Natural killer cell treated with Interleukin-12 subunit alpha and Interleukin-12 subunit beta and Interleukin-15 and Interleukin-18, amount 100 ng/mL, for 72 hours (primary cell): ENCODE measurements at regions not wholly inside any gene's neighbourhood (a gene's known extent, or its start where the extent isn't known, plus 50 kb on each side); places are given as distances from the start of the nearest gene placed in this dataset.
"Not testable (repeated sequence)": the region's sequence is repeated elsewhere in the genome, so short reads cannot be mapped to it uniquely, and the experiment has no call there.

Source experiments
- ATAC-seq, 2 donors: fragments of 150-1000 bp; cut with Tn5 transposase in 1 of 2; sonication (Bioruptor Pico), chemical (Tn5 transposase) in 1 of 2; 2 replicates each; pipeline ENCODE4 v1.10.0; 2021
- DNase-seq: peaks from one replicate; pipeline ENCODE4 v3.0.0; 2022; ENCODE audit warnings: low spot score
- H3K27ac Mint-ChIP-seq, 2 donors: 1 replicate in 1 of 2; 2 replicates in 1 of 2; pipeline ENCODE4 v1.8.0; 2022; ENCODE audit warnings: mixed read lengths in 2 of 2, mild to moderate bottlenecking in 1 of 2, moderate library complexity in 1 of 2
- H3K27me3 Mint-ChIP-seq, 2 donors: 1 replicate in 1 of 2; 2 replicates in 1 of 2; pipeline ENCODE4 v1.8.0; 2022; ENCODE audit warnings: mixed read lengths in 2 of 2
- H3K36me3 Mint-ChIP-seq: one replicate; pipeline ENCODE4 v1.8.0; 2022; ENCODE audit warnings: mixed read lengths
- H3K4me1 Mint-ChIP-seq, 2 donors: 1 replicate in 1 of 2; 2 replicates in 1 of 2; pipeline ENCODE4 v1.8.0; 2022; ENCODE audit warnings: low read depth in 2 of 2, mixed read lengths in 2 of 2, mild to moderate bottlenecking in 1 of 2
- H3K4me3 Mint-ChIP-seq: one replicate; pipeline ENCODE4 v1.8.0; 2022; ENCODE audit warnings: mixed read lengths
- H3K9me3 Mint-ChIP-seq: 2 replicates; pipeline ENCODE4 v1.8.0; 2022; ENCODE audit warnings: mixed read lengths

DNA sequence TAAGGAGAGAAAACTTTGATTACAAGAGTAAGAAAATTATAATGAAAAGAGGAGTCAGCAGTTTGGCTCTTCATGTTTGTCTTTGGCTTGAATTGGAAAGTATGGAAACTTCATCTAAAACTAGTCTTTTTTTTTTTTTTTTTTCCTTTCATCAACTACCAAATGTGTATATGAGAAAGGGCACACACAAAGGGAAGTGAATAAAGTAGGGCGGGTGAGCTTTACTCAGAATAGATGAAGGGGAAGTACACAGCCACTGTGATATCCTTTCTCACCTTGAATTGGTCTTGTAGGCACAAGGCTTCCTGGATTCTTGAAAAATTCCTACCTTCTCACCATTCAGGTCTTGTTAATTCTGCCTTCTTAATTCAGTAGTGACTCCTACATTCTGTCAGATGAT lies 652.3 kb upstream of the KCNMB2 start:
- no peaks in the 10 kb centered on the region for H3K36me3 Mint-ChIP-seq
- no peak overlapping the region for H3K27ac Mint-ChIP-seq
- no peak for ATAC-seq

DNA sequence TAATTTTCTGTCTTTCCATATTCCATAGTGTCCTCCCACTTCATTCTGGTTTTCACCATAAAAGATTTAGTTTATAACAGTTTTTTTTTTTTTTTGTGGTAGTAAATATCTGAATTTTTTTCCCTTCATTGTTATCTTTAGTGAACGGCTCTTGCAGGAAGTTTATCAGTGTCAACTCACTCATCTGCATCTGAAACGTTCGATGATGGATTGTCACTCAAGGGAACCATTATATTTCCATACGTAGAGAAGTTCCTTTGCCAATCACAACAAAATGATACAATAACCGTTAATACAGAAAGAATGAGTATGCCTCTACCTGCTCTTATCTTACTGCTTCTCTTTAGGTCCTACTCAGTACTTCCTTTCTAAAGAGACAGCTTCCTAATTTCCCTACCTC lies 651.2 kb upstream of the KCNMB2 start:
- no peak for ATAC-seq
- no peak for DNase-seq
- H3K9me3 Mint-ChIP-seq: no peaks in the 10 kb centered on the region

More for the DNA sequence above, 652.3 kb upstream of the KCNMB2 start:
- no peaks in the 10 kb centered on the region for H3K4me1 Mint-ChIP-seq
- no peaks in the 10 kb centered on the region for H3K9me3 Mint-ChIP-seq
- peaks cover 0 to 6% of the 10 kb centered on the region in 2 donors for H3K27me3 Mint-ChIP-seq
- no peak for DNase-seq
- H3K4me3 Mint-ChIP-seq: no peak overlapping the region

DNA sequence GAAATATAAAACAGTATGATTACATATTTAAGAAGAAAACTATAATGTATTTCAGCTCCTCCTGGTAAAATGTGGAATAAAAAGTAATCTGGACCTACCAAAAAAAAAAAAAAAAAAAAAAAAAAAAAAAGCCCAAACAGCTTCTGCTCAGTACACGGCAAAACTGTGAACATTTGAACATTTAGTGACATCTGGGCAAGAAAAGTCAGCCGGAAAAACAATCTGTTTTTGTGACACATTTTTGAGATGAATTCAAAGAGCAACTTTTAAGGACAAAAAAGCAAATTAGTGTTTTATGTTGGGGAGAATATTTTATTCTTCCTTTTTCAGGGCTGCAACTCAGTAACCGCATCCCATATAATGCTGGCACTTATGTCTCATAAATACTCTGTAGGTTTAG lies 649.7 kb upstream of the KCNMB2 start:
- no peak overlapping the region for H3K4me3 Mint-ChIP-seq
- no peaks in the 10 kb centered on the region for H3K4me1 Mint-ChIP-seq
- peaks cover 0 to 6% of the 10 kb centered on the region in 2 donors for H3K27me3 Mint-ChIP-seq
- ATAC-seq: no peak
- H3K36me3 Mint-ChIP-seq: no peaks in the 10 kb centered on the region
- H3K27ac Mint-ChIP-seq: no peak overlapping the region
- DNase-seq: no peak
- no peaks in the 10 kb centered on the region for H3K9me3 Mint-ChIP-seq

More for the DNA sequence above, 651.2 kb upstream of the KCNMB2 start:
- H3K4me3 Mint-ChIP-seq: no peak overlapping the region
- no peaks in the 10 kb centered on the region for H3K36me3 Mint-ChIP-seq
- H3K27ac Mint-ChIP-seq: no peak overlapping the region
- H3K4me1 Mint-ChIP-seq: no peaks in the 10 kb centered on the region
- H3K27me3 Mint-ChIP-seq: peaks cover 0 to 6% of the 10 kb centered on the region in 2 donors

DNA sequence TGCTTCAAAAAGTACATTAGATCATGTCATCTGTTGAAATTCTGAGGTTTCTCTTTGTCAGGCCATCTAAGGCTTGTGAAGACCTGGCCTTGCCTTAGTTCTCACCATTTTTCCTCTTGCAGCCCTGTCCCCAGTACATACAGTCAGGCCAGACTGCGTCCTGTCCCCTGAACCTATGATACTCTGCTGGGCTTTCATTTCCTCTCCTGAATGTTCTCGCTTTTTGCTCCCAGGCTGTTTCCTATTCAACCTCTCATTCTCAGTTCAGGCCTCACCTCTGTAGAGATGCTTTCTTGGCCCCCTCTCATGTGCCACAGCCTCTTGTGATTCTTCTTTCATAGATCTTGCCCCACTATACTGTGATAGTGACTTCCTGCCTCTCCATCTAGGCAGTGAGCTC lies 648.8 kb upstream of the KCNMB2 start:
- H3K4me3 Mint-ChIP-seq: no peak overlapping the region
- no peak overlapping the region for H3K27ac Mint-ChIP-seq
- H3K36me3 Mint-ChIP-seq: no peaks in the 10 kb centered on the region
- H3K9me3 Mint-ChIP-seq: no peaks in the 10 kb centered on the region
- no peaks in the 10 kb centered on the region for H3K4me1 Mint-ChIP-seq
- ATAC-seq: no peak
- no peak for DNase-seq
- peaks cover 0 to 6% of the 10 kb centered on the region in 2 donors for H3K27me3 Mint-ChIP-seq

DNA sequence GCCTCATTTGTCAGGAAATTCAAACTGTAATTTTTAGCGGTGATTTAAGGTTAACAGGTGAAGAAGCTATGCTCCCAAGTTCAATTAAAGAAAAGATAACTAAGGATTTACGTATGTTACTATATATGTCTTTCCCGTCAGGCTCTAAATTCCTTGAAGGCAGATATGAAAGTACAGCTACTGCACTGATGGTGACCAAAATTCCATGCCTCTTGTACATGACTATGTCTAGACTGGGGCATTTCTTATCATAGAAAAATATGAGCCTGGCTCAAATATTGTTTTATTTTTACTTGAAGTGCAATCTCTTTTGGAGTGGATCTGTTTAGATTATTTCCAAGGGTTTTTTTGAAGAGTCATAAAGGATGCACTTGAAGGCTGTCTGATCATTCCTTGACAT lies 647.1 kb upstream of the KCNMB2 start:
- H3K27me3 Mint-ChIP-seq: peaks cover 0 to 3% of the 10 kb centered on the region in 2 donors
- H3K27ac Mint-ChIP-seq: no peak overlapping the region
- H3K36me3 Mint-ChIP-seq: no peaks in the 10 kb centered on the region
- no peaks in the 10 kb centered on the region for H3K4me1 Mint-ChIP-seq
- DNase-seq (no peak), ATAC-seq (no peak)
- H3K4me3 Mint-ChIP-seq: no peak overlapping the region
- no peaks in the 10 kb centered on the region for H3K9me3 Mint-ChIP-seq

DNA sequence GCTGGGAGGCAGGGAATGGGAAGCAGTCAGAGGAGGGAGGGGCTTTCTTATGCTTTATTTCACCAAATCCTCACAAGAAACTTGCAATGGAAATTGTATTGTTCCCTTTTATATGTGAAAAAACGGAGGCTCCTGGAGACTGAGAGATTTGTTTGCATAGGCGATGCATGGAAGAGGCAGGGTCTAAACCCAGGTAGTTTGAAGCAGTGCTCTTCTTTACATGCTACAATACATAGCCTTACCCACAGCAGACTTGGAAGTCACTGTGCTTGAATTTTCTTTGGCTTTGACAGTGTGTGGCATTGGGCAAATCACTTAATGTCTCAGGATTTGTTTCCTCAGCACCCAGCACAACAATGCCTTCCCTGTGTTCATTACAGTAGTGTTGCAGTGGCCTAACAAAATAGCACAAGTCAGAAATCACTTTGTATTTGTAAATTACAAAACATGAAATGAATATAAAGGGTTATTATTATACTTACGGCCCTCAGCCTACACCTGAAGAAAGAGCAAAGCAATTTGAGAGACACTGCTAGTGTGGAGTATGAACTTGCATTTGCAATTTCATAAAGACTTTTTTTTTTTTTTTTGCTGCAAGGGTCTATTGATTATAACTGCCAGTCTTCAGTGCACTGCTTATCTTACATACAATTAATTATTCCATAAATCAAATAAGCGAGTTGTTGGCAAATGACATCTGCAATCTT lies 646.4 kb upstream of the KCNMB2 start:
- H3K4me3 Mint-ChIP-seq: no peak overlapping the region
- no peaks in the 10 kb centered on the region for H3K9me3 Mint-ChIP-seq
- no peaks in the 10 kb centered on the region for H3K4me1 Mint-ChIP-seq
- no peak overlapping the region for H3K27ac Mint-ChIP-seq
- H3K27me3 Mint-ChIP-seq: peaks cover 0 to 3% of the 10 kb centered on the region in 2 donors
- no peaks in the 10 kb centered on the region for H3K36me3 Mint-ChIP-seq
- ATAC-seq (no peak), DNase-seq (no peak)

DNA sequence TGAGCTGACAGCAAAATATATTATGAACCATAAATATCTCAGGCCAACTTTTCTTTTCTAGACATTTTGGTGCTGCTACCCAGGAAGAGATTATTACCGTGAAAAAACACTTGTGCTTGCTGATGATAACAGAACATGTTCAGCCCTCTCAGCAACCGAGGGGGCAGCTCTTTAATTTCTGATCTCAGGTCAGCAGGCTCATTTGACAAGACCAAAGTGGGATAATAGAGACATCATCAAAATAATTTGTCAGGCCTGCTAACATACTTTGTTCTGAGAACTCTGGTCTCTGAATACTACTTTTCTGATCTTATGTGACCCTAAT lies 645.9 kb upstream of the KCNMB2 start:
- H3K4me3 Mint-ChIP-seq: no peak overlapping the region
- no peaks in the 10 kb centered on the region for H3K9me3 Mint-ChIP-seq
- H3K27ac Mint-ChIP-seq: no peak overlapping the region
- no peak for ATAC-seq
- H3K27me3 Mint-ChIP-seq: peaks cover 0 to 2% of the 10 kb centered on the region in 2 donors
- no peak for DNase-seq
- H3K36me3 Mint-ChIP-seq: no peaks in the 10 kb centered on the region
- H3K4me1 Mint-ChIP-seq: no peaks in the 10 kb centered on the region

DNA sequence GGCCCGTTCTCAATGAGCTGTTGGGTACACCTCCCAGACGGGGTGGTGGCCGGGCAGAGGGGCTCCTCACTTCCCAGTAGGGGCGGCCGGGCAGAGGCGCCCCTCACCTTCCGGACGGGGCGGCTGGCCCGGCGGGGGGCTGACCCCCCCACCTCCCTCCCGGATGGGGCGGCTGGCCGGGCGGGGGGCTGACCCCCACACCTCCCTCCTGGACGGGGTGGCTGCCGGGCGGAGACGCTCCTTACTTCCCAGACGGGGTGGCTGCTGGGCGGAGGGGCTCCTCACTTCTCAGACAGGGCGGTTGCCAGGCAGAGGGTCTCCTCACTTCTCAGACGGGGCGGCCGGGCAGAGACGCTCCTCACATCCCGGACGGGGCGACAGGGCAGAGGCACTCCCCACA lies 644.7 kb upstream of the KCNMB2 start:
- DNase-seq, H3K4me1 Mint-ChIP-seq, ATAC-seq, H3K36me3 Mint-ChIP-seq, H3K27ac Mint-ChIP-seq, H3K9me3 Mint-ChIP-seq, H3K4me3 Mint-ChIP-seq, H3K27me3 Mint-ChIP-seq: not testable (repeated sequence)

DNA sequence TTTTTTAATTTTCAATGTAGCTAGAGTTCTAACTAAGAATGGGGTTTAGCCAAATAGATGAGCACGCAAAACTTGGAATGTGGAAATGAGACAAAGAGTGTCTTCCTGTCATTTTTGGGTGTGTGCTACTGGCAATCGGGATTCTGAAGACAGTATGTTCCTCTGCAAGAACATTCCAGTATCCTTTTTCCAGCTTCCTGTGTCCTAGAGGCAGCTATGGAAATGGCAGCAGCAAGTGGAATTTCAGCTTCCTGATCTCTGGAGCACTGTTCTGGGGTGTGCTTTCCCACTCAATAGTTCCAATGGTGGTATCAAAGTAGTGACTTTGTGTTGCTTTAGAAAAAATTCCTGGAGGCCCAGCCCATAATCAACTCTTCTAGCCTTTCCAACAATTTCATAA lies 642.9 kb upstream of the KCNMB2 start:
- DNase-seq (no peak), ATAC-seq (no peak)
- no peak overlapping the region for H3K27ac Mint-ChIP-seq
- H3K4me3 Mint-ChIP-seq: no peak overlapping the region
- H3K36me3 Mint-ChIP-seq: peaks cover 6% of the 10 kb centered on the region
- no peaks in the 10 kb centered on the region for H3K4me1 Mint-ChIP-seq
- H3K27me3 Mint-ChIP-seq: no peaks in the 10 kb centered on the region
- no peaks in the 10 kb centered on the region for H3K9me3 Mint-ChIP-seq

DNA sequence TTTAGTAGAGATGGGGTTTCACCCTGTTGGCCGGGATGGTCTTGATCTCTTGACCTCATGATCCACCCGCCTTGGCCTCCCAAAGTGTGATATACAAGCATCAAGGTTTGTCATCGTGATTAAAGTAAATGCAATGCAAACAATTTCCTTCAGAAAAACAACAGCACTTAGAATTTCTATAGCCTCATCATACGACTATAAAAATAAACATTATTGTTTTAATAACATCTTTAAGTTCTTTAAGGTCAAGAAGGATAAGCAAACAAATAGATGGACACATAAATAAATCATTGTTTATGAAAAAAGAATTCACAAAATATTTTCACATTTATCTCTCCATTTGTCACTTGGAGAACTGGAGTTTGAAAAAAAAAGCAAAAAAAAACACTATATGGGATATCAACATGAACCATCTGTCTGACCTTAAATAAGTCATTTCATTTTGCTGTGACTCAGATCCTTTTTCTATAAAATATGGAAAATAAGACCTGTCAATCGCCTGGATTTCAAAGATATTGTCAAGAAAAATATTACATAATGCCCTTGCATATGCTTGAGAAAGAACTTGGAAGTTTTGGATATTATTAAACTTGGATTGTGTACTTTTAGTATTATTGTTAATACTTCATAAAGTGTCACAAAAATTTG lies 642.0 kb upstream of the KCNMB2 start:
- H3K9me3 Mint-ChIP-seq: no peaks in the 10 kb centered on the region
- no peaks in the 10 kb centered on the region for H3K4me1 Mint-ChIP-seq

DNA sequence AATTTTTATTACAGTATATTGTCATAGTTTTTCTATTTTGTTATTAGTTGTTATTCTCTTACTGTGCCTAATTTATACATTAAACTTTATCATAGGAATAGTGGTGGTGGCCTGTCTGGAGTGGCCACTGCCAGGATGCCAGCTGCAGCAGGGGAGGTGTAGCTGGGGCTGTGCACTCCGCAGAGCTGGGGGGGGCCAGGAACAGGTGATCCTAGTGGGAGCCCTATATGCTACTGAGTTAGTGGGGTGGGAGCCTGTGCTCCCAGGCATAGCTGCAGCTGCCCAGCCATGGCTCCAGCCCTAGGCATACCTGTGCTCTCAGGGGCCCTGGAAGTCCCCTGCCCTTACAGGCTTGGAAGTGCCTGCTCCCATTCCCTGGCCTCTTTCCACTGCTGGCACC lies 638.1 kb upstream of the KCNMB2 start:
- Mint-ChIP-seq H3K36me3 (peaks cover 12% of the 10 kb centered on the region), H3K27me3 (no peaks in the 10 kb centered on the region), H3K4me1 (no peaks in the 10 kb centered on the region), H3K4me3 (no peak overlapping the region), H3K27ac (no peak overlapping the region), H3K9me3 (peaks cover 3% of the 10 kb centered on the region)
- ATAC-seq (peak; percentile 31 to 45), DNase-seq (no peak)

More for the DNA sequence above, 642.0 kb upstream of the KCNMB2 start:
- ATAC-seq (no peak), DNase-seq (no peak)
- Mint-ChIP-seq H3K4me3 (no peak overlapping the region), H3K27me3 (no peaks in the 10 kb centered on the region), H3K36me3 (peaks cover 6% of the 10 kb centered on the region), H3K27ac (no peak overlapping the region)

DNA sequence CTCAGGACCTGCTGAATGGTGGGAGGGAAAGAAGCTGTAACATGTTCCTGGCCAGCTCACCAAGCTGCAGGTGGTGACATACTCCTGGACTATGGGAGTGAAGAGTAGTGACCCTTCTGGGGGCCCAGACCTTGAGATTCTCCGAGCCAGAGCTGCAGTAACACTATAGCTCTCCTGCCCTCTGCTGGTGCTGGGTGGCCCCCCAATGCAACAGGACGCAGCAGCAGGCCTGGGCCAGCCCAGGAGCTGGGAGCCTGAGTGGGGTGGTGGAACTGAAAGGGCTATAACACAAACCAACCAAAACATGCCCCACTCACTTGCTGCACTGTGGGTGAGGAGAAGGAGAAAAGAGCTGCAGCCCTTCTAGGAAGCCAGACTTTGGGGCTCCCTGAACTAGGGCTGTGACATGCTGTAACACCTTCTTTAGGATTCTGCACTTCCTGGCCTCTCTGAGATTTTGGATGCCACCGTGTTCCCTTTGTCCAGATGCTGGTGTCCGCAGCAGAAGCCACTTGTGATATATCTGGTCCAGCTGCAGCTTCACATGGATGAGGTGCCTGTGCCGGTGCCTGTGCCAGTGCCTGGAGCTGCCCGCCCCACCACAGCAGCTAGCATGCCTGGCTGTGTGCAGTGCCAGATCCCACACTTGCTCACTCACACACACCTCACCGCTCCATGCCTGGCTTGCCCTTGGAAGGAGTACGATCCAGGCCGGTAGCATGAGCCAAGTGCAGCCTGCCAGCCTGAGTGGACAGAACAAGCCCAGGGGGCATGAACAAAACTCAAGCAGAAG lies 636.8 kb upstream of the KCNMB2 start:
- no peak for ATAC-seq
- DNase-seq: no peak
- Mint-ChIP-seq H3K27ac (no peak overlapping the region), H3K4me1 (no peaks in the 10 kb centered on the region), H3K9me3 (peaks cover 3% of the 10 kb centered on the region), H3K27me3 (no peaks in the 10 kb centered on the region), H3K36me3 (peaks cover 12% of the 10 kb centered on the region), H3K4me3 (no peak overlapping the region)

DNA sequence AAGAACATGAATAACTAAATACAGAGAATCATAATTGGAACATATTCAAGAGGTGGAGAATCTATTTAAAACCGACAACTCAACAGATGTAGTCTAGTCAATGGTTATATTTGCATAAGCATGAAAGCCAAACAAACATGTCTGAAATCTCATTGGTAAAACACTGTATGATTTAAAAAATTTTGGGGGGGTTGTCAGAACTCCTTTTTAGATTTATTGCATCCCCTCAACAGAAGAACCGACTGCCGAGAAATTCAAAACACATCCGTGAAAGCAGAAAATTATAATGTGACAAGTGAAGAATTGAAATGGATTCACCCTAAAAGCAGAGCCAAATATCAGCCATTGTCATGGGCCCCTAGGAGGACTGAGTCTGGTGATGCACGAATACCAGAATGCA lies 633.4 kb upstream of the KCNMB2 start:
- Mint-ChIP-seq H3K4me3 (no peak overlapping the region), H3K27ac (no peak overlapping the region), H3K4me1 (no peaks in the 10 kb centered on the region), H3K27me3 (no peaks in the 10 kb centered on the region), H3K9me3 (peaks cover 3% of the 10 kb centered on the region), H3K36me3 (peaks cover 6% of the 10 kb centered on the region)
- ATAC-seq: no peak
- DNase-seq: no peak

DNA sequence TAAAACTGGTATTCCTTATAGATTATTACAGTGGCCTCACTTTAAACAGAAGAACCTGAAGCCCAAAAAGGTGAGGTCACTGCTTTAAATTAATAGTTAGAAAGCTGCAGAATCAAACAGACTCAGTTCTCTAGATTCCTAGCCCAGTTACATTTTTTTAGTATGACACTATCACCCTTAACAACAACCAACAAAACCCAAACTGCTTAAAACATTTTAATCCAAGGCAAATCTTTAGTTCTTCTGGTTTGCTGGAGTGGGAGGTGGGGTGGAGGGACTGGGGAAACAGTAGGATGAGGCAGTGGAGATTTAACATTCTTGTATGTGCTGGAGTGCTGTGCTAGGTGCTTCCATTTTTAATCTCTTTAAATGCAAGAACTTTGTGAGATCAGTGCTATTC lies 631.6 kb upstream of the KCNMB2 start:
- H3K4me1 Mint-ChIP-seq: no peaks in the 10 kb centered on the region
- H3K27me3 Mint-ChIP-seq: peaks cover 0 to 1% of the 10 kb centered on the region in 2 donors
- ATAC-seq (no peak), DNase-seq (no peak)
- H3K9me3 Mint-ChIP-seq: peaks cover 3% of the 10 kb centered on the region
- H3K27ac Mint-ChIP-seq: no peak overlapping the region
- no peak overlapping the region for H3K4me3 Mint-ChIP-seq
- H3K36me3 Mint-ChIP-seq: peaks cover 6% of the 10 kb centered on the region
